MM.1S (cell line): ENCODE measurements at regions not wholly inside any gene's neighbourhood (a gene's known extent, or its start where the extent isn't known, plus 50 kb on each side); places are given as distances from the start of the nearest gene placed in this dataset.

Experiments
- DNase-seq: peaks from one replicate; pipeline ENCODE4 v3.0.0-alpha.2; 2015
- H2AFZ ChIP-seq: fragments of 300-600 bp; sonication (generic); 2 replicates; pipeline ENCODE4 v1.6.0; 2016; ENCODE audit warnings: antibody characterized with exemption, low read length
- H3F3A ChIP-seq: fragments of 300-600 bp; sonication (generic); 2 replicates; pipeline ENCODE4 v1.6.1; 2016; ENCODE audit warnings: mild to moderate bottlenecking, antibody characterized with exemption, low read length, moderate library complexity, mixed read lengths; ENCODE audit not compliant: insufficient read depth
- H3K27ac ChIP-seq: fragments of 300-600 bp; sonication (generic); 2 replicates; pipeline ENCODE4 v1.5.1; 2016; ENCODE audit warnings: mild to moderate bottlenecking, low read length
- H3K27me3 ChIP-seq: fragments of 300-600 bp; sonication (generic); replicated peaks from 2 replicates; pipeline ENCODE4 v1.6.0; 2016; ENCODE audit warnings: low read length; ENCODE audit not compliant: insufficient read depth
- H3K36me3 ChIP-seq: fragments of 300-600 bp; sonication (generic); replicated peaks from 2 replicates; pipeline ENCODE4 v1.6.1; 2016; ENCODE audit warnings: mild to moderate bottlenecking, low read length, mixed read lengths; ENCODE audit not compliant: insufficient read depth
- H3K4me1 ChIP-seq: fragments of 300-600 bp; sonication (generic); 2 replicates; pipeline ENCODE4 v1.6.1; 2016; ENCODE audit warnings: low read length, mixed read lengths
- H3K4me2 ChIP-seq: fragments of 300-600 bp; sonication (generic); 2 replicates; pipeline ENCODE4 v1.6.0; 2016; ENCODE audit warnings: low read depth, low read length
- H3K4me3 ChIP-seq: fragments of 300-600 bp; sonication (generic); 2 replicates; pipeline ENCODE4 v1.5.1; 2016; ENCODE audit warnings: low read length, mixed read lengths
- H3K79me2 ChIP-seq: fragments of 300-600 bp; sonication (generic); 2 replicates; pipeline ENCODE4 v1.6.1; 2016; ENCODE audit warnings: mixed run types, low read length, mixed read lengths
- H3K9ac ChIP-seq: fragments of 300-600 bp; sonication (generic); 2 replicates; pipeline ENCODE4 v1.6.1; 2016; ENCODE audit warnings: low read length, mixed read lengths
- H3K9me2 ChIP-seq: fragments of 300-600 bp; sonication (generic); replicated peaks from 2 replicates; pipeline ENCODE4 v1.6.1; 2016; ENCODE audit warnings: mild to moderate bottlenecking, low read length, mixed read lengths; ENCODE audit not compliant: insufficient read depth
- H3K9me3 ChIP-seq: fragments of 300-600 bp; sonication (generic); replicated peaks from 2 replicates; pipeline ENCODE4 v1.6.1; 2016; ENCODE audit warnings: mild to moderate bottlenecking, low read length, mixed read lengths; ENCODE audit not compliant: insufficient read depth
- H4K20me1 ChIP-seq: fragments of 300-600 bp; sonication (generic); 2 replicates; pipeline ENCODE4 v1.6.1; 2016; ENCODE audit warnings: mild to moderate bottlenecking, low read length, moderate library complexity, mixed read lengths; ENCODE audit not compliant: insufficient read depth
- CTCF ChIP-seq: fragments of 300-600 bp; sonication (generic); IDR thresholded peaks from 2 replicates; pipeline ENCODE4 v1.5.1; 2016; ENCODE audit warnings: antibody characterized with exemption, low read length, mixed read lengths
- EZH2 ChIP-seq: fragments of 300-600 bp; sonication (generic); optimal IDR thresholded peaks from 2 replicates; pipeline ENCODE3; 2017; ENCODE audit warnings: low read depth, mild to moderate bottlenecking, antibody characterized with exemption, low read length, mixed read lengths
- EZH2phosphoT487 ChIP-seq: fragments of 300-600 bp; sonication (generic); IDR thresholded peaks from 2 replicates; pipeline ENCODE4 v1.6.1; 2018; ENCODE audit warnings: antibody characterized with exemption, low read length

DNA sequence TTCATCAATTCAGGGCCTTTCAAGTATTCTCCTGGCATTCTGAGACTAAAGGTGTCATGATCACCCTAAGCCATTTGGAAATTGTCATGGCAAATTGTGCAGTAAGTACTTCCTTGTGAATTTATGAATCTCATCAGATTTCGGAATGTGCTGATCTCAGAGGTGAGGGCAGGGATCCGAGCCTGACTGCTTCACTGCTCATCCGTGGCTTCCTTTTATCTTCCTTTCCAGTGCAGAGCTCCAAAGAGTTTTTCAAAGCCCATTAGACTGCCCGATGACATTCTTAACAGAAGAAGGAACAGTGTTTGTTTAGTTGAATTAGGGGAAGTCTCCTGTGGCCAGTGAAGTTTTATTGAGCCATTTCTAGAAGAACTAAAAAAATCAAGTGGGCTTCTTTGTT lies 182.8 kb upstream of the GDNF start:
- no peaks in the 10 kb centered on the region for H3K4me1 ChIP-seq
- no peaks in the 10 kb centered on the region for H4K20me1 ChIP-seq
- no peak overlapping the region for H3K9ac ChIP-seq
- no peak overlapping the region for H2AFZ ChIP-seq
- H3K9me2 ChIP-seq: no peaks in the 10 kb centered on the region
- DNase-seq: no peak
- no peak overlapping the region for H3K4me2 ChIP-seq
- TF ChIP-seq CTCF: no peak
- TF ChIP-seq EZH2: no peak
- TF ChIP-seq EZH2phosphoT487: no peak
- no peaks in the 10 kb centered on the region for H3K36me3 ChIP-seq
- H3K79me2 ChIP-seq: no peaks in the 10 kb centered on the region
- no peak overlapping the region for H3K27ac ChIP-seq
- H3K27me3 ChIP-seq: no peaks in the 10 kb centered on the region
- no peaks in the 10 kb centered on the region for H3F3A ChIP-seq
- H3K9me3 ChIP-seq: no peaks in the 10 kb centered on the region
- no peak overlapping the region for H3K4me3 ChIP-seq

GRCh38 chr5:38018016-38018415 lies 178.2 kb upstream of the GDNF start:
- no peaks in the 10 kb centered on the region for H3K27me3 ChIP-seq
- no peaks in the 10 kb centered on the region for H3K4me1 ChIP-seq
- H3K9me2 ChIP-seq: no peaks in the 10 kb centered on the region
- H3K4me3 ChIP-seq: no peak overlapping the region
- TF ChIP-seq EZH2 (no peak), EZH2phosphoT487 (no peak), CTCF (no peak)
- no peaks in the 10 kb centered on the region for H3K36me3 ChIP-seq
- no peaks in the 10 kb centered on the region for H4K20me1 ChIP-seq
- no peak for DNase-seq
- H3K79me2 ChIP-seq: no peaks in the 10 kb centered on the region
- H3F3A ChIP-seq: no peaks in the 10 kb centered on the region
- H3K27ac ChIP-seq: no peak overlapping the region
- H3K9ac ChIP-seq: no peak overlapping the region
- H2AFZ ChIP-seq: no peak overlapping the region
- H3K4me2 ChIP-seq: no peak overlapping the region
- H3K9me3 ChIP-seq: no peaks in the 10 kb centered on the region

GRCh38 chr5:38013107-38013506 lies 173.3 kb upstream of the GDNF start:
- no peaks in the 10 kb centered on the region for H3K36me3 ChIP-seq
- no peaks in the 10 kb centered on the region for H3K9me3 ChIP-seq
- H3K4me1 ChIP-seq: no peaks in the 10 kb centered on the region
- TF ChIP-seq EZH2phosphoT487: no peak
- TF ChIP-seq CTCF: no peak
- TF ChIP-seq EZH2: no peak
- H3K9me2 ChIP-seq: no peaks in the 10 kb centered on the region
- H3K4me3 ChIP-seq: no peak overlapping the region
- H2AFZ ChIP-seq: no peak overlapping the region
- no peak overlapping the region for H3K4me2 ChIP-seq
- no peak for DNase-seq
- no peaks in the 10 kb centered on the region for H3F3A ChIP-seq
- H3K27me3 ChIP-seq: no peaks in the 10 kb centered on the region
- H3K27ac ChIP-seq: no peak overlapping the region
- H3K9ac ChIP-seq: no peak overlapping the region
- no peaks in the 10 kb centered on the region for H4K20me1 ChIP-seq
- no peaks in the 10 kb centered on the region for H3K79me2 ChIP-seq
